ENCODE measurements at regions not wholly inside any gene's neighbourhood (a gene's known extent, or its start where the extent isn't known, plus 50 kb on each side); places are given as distances from the start of the nearest gene placed in this dataset.

DNA sequence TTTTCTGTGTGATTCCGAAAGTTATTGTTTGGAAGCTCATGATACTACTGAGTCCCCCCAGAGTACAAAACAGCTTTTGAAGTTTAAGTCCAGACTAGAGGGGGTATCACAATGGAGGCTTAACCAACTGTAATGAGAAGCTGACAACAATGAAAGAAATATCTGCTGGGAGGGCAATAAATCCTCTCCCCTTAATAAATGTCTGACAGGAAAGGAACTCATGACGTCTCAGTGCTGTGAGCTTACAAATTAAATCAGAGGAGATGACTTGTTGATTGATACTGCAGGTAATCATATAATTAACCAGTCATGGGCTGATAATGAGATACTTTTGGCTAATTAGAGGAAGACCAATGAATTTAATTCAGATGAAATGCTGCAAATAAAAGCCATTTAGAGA lies 102.6 kb upstream of the WDR11 start:
- no peaks in the 10 kb centered on the region for H3K27me3 ChIP-seq
- no peaks in the 10 kb centered on the region for H3K4me1 ChIP-seq
- no peak overlapping the region for H3K4me3 ChIP-seq
- H3K4me2 ChIP-seq: no peak overlapping the region
- H3K9me3 ChIP-seq: no peaks in the 10 kb centered on the region
- H4K20me1 ChIP-seq: no peaks in the 10 kb centered on the region
- no peak for TF ChIP-seq Cebpa-rat (IDR thresholded peaks at IDR 0.05)
- no peak overlapping the region for H3K9ac ChIP-seq
- no peak overlapping the region for H3K27ac ChIP-seq
- no peaks in the 10 kb centered on the region for H3K36me3 ChIP-seq

DNA sequence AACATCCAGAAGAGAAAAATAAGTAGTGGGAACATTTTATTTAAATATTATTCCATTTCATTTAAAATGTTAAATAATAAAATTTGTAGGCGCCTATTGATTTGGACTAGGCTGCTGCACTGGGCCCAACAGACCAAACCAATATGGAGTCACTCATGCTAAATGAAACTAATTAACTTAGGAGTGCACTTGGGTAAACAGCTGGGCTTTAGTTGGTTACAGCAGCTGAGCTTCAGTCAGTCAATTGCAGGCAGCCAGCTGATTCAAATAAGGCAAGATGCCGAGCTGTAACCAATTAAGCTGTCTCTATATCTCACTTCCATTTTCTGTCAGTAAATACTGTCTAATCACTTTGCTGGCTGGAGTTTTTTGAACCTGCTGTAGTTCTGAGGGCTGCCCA lies 102.1 kb upstream of the WDR11 start:
- no peaks in the 10 kb centered on the region for H4K20me1 ChIP-seq
- H3K4me2 ChIP-seq: no peak overlapping the region

DNA sequence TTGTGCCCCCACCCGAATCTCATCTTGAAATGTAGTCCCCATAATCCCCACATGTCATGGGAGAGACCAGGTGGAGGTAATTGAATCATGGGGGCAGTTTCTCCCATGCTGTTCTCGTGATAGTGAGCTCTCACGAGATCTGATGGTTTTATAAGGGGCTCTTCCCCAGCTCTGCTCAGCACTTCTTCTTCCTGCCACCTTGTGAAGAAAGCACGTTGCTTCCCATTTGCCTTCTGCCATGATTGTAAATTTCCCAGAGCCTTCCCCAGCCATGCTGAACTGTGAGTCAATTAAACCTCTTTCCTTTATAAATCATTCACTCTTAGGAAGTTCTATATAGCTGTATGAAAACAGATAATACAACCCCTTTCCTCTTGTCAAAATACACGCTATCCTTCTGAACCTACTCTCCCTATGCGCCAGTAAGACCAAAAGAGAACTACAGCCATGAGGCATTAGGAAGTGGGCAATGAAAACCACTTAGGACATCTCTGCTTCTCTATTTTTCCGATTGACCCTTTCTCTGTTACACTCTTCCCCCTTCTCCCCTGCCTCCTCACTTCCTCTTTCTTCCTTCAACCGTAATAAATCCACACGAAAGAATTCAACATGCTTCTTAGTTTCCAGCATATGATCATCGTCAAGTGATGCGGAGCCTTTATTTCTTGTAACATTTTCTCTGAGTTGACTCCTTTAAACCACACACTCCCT lies 101.2 kb upstream of the WDR11 start:
- H3K36me3 ChIP-seq: no peaks in the 10 kb centered on the region
- no peaks in the 10 kb centered on the region for H3K4me1 ChIP-seq
- H3K4me3 ChIP-seq: no peak overlapping the region
- no peak overlapping the region for H3K9ac ChIP-seq
- no peaks in the 10 kb centered on the region for H4K20me1 ChIP-seq
- no peaks in the 10 kb centered on the region for H3K9me3 ChIP-seq
- H3K27me3 ChIP-seq: no peaks in the 10 kb centered on the region
- no peak overlapping the region for H3K4me2 ChIP-seq
- no peak overlapping the region for H3K27ac ChIP-seq
- no peak for TF ChIP-seq Cebpa-rat (IDR thresholded peaks at IDR 0.05)

More for the DNA sequence above, 102.1 kb upstream of the WDR11 start:
- Histone ChIP-seq H3K36me3 (no peaks in the 10 kb centered on the region), H3K4me1 (no peaks in the 10 kb centered on the region), H3K27me3 (no peaks in the 10 kb centered on the region), H3K27ac (no peak overlapping the region), H3K9me3 (no peaks in the 10 kb centered on the region), H3K4me3 (no peak overlapping the region), H3K9ac (no peak overlapping the region)
- no peak for TF ChIP-seq Cebpa-rat (IDR thresholded peaks at IDR 0.05)

DNA sequence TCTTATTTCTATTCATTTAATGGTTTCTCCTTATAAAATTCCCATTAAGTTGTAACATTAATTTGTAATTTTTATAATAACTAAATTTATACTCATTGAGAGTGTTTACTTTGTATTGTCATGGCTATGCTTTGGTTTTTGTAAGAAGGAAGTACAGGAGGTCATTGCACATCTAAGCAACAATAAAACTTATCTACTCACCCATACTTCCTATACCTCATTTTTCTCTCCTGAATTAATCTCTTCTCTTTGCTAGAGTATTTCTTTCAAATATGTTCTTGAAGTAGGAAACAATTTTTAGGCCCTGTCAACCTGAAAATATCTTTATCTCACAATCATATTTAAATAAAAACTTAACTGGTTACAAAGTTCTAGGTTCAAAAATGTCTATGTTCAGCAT lies 95.4 kb upstream of the WDR11 start:
- Histone ChIP-seq H3K27ac (no peak overlapping the region), H3K9ac (no peak overlapping the region), H3K4me2 (no peak overlapping the region), H4K20me1 (no peaks in the 10 kb centered on the region), H3K27me3 (no peaks in the 10 kb centered on the region), H3K4me3 (no peak overlapping the region), H3K4me1 (no peaks in the 10 kb centered on the region), H3K36me3 (no peaks in the 10 kb centered on the region), H3K9me3 (no peaks in the 10 kb centered on the region)
- TF ChIP-seq Cebpa-rat (IDR thresholded peaks at IDR 0.05): no peak

DNA sequence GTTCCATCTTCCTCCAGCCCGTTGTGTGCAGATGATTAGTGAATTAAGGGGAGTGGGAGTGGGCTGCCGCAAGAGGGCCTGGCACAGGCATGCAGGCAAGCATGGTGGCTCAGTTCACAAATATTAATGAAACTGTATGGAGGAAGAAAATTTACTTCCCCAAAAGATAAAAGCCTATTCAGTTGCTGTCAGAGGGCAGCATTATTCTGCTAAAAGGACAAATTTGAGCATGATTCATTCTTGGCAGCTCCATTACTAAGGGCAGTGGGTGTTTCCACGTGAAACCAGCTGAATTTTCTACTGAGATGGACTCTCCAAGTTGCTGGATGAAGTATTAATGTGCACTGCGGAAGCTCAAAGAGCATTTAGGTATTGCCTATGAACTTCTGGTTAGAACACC lies 90.9 kb upstream of the WDR11 start:
- Histone ChIP-seq H3K4me3 (no peak overlapping the region), H3K9ac (no peak overlapping the region), H4K20me1 (no peaks in the 10 kb centered on the region), H3K36me3 (no peaks in the 10 kb centered on the region), H3K9me3 (no peaks in the 10 kb centered on the region), H3K4me1 (no peaks in the 10 kb centered on the region), H3K27ac (no peak overlapping the region), H3K4me2 (no peak overlapping the region), H3K27me3 (no peaks in the 10 kb centered on the region)
- no peak for TF ChIP-seq Cebpa-rat (IDR thresholded peaks at IDR 0.05)

DNA sequence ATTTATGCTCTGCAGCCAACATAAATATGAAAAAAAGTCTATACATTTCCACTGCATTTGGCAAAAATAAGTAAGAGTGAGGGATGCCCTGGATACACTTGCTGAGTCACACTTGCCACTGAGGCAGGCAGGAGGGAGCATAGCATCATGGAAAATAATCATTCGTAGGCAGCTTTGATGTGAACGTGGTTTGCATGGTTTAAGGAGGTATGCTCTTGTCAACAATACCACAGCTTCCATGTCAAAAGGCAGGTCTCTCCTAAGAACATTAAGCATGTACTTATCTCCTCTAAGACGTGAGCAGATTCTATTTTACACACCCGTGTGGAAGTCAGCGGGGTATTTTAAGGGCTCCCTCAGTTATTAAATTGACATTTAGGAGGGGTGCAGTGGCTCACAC lies 89.2 kb upstream of the WDR11 start:
- H3K27me3 ChIP-seq: no peaks in the 10 kb centered on the region
- H3K27ac ChIP-seq: no peak overlapping the region
- no peaks in the 10 kb centered on the region for H3K9me3 ChIP-seq
- TF ChIP-seq Cebpa-rat (IDR thresholded peaks at IDR 0.05): no peak
- no peak overlapping the region for H3K4me3 ChIP-seq
- no peak overlapping the region for H3K4me2 ChIP-seq
- H3K9ac ChIP-seq: no peak overlapping the region
- no peaks in the 10 kb centered on the region for H4K20me1 ChIP-seq
- no peaks in the 10 kb centered on the region for H3K36me3 ChIP-seq
- no peaks in the 10 kb centered on the region for H3K4me1 ChIP-seq

DNA sequence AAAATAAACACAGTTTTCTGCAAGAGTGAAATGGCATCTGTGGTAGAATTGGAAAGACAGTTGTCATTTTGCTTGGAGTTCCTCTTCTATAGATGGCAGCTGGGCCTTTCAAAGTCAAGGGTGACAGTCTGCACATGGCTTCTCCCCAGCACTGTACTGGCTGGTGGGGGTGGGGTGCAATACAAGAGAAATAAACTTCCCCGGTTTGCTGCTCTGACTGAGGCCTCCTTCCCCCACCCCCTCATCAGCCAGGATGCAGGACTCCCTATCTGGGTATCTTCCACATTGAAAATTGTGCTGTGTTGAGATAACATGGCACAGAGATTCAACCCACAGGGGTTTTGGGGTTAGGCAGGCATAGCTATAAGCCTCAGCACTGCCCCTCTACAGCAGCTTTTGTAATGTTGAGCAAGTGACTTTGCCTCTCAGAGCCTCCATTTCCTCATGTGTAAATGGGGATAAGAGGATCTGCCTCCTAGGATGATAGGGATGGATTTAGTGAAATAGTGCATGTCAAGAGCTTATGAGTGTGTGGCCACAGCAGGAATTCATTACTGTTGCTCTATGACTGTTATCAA lies 85.8 kb upstream of the WDR11 start:
- H3K4me3 ChIP-seq: no peak overlapping the region
- H3K9me3 ChIP-seq: no peaks in the 10 kb centered on the region
- no peaks in the 10 kb centered on the region for H3K27me3 ChIP-seq
- no peak overlapping the region for H3K4me2 ChIP-seq
- no peaks in the 10 kb centered on the region for H3K36me3 ChIP-seq
- H4K20me1 ChIP-seq: no peaks in the 10 kb centered on the region
- H3K9ac ChIP-seq: no peak overlapping the region
- H3K27ac ChIP-seq: no peak overlapping the region
- no peaks in the 10 kb centered on the region for H3K4me1 ChIP-seq
- TF ChIP-seq Cebpa-rat (IDR thresholded peaks at IDR 0.05): no peak

DNA sequence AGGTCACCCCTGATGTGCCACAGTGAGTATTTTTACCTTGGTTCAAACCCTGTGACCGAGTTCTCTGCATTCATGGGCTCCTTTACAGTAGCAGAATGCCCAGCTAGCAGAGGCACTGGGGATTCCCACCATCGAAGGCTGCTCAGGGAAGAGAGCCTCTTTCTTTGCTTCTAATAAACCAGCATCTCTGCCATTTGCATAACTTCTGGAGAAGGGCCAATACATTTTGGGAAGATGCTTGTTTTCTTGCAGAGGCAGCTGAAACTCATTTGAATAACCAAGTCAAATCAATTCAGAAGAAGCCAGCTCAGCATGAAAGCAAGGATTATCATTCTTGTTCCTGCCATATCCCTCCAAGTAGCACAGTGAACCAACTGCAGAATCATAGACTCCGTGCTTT lies 82.9 kb upstream of the WDR11 start:
- Histone ChIP-seq H3K4me3 (no peak overlapping the region), H3K27ac (no peak overlapping the region), H3K27me3 (no peaks in the 10 kb centered on the region), H4K20me1 (no peaks in the 10 kb centered on the region), H3K9ac (no peak overlapping the region), H3K4me2 (no peak overlapping the region), H3K36me3 (no peaks in the 10 kb centered on the region), H3K4me1 (no peaks in the 10 kb centered on the region), H3K9me3 (no peaks in the 10 kb centered on the region)
- TF ChIP-seq Cebpa-rat (IDR thresholded peaks at IDR 0.05): no peak

DNA sequence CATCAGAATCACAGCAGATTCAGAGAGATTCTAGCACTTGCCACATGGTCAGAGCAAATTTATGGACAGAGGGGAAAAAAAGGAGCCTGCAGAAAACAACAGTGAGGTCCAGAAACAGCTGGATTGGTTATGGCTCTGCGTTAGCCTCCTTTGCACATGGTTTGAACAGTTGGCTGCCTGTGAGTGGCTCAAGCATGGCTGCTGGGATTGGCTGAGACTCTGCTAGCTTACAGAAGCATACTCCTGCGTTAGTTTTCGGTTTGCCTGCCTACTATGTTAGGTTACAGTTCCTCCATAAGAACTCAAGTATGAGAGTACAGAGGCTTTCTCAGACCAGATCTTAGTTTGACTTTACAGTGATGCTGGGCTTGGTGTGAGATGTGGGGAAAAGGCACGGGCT lies 80.7 kb upstream of the WDR11 start:
- no peak overlapping the region for H3K9ac ChIP-seq
- H3K4me2 ChIP-seq: no peak overlapping the region
- no peaks in the 10 kb centered on the region for H3K36me3 ChIP-seq
- no peak overlapping the region for H3K27ac ChIP-seq
- H3K4me3 ChIP-seq: no peak overlapping the region
- no peaks in the 10 kb centered on the region for H4K20me1 ChIP-seq
- TF ChIP-seq Cebpa-rat (IDR thresholded peaks at IDR 0.05): no peak
- no peaks in the 10 kb centered on the region for H3K4me1 ChIP-seq
- H3K9me3 ChIP-seq: no peaks in the 10 kb centered on the region
- H3K27me3 ChIP-seq: no peaks in the 10 kb centered on the region

DNA sequence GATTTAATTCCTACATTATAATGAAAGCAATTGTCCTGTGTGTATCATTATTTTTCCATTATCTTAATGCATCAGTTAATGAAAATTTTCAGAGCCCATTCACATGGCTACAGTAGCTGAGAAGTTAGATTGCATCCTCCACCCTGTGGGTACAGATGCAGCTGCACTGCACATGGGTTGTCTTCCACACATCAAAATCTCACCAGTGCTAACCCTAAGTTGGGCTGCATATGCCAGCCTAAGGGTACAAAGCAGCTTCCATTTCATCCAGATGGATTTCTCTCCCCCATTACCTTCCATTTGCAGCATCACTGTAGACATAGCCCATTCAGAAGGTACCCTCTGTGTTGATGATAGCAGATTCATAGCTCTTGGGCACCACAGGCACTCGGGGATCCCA lies 74.7 kb upstream of the WDR11 start:
- no peak for TF ChIP-seq Cebpa-rat (IDR thresholded peaks at IDR 0.05)
- Histone ChIP-seq H4K20me1 (no peaks in the 10 kb centered on the region), H3K4me2 (no peak overlapping the region), H3K36me3 (no peaks in the 10 kb centered on the region), H3K27ac (no peak overlapping the region), H3K9ac (no peak overlapping the region), H3K9me3 (no peaks in the 10 kb centered on the region), H3K4me1 (no peaks in the 10 kb centered on the region), H3K4me3 (no peak overlapping the region), H3K27me3 (no peaks in the 10 kb centered on the region)

DNA sequence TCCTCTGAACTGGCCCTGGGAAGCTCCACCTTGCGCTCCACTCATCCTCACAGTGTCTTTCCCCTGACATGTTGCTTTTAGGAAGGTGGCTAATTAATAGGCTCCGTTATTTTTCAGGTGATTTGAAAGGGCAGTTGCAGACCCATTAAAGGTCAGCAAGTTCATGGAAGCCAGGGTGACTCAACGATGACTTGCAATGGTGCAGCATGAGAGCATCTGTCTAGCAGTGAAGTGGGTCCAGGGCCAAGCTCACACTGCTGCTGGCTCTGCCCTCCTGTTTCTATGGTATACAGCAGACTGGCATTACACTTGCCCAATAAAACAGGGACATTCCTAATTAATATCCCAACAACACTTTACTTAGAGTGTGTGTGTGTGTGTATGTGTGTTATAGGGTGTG lies 68.8 kb upstream of the WDR11 start:
- Histone ChIP-seq H3K36me3 (no peaks in the 10 kb centered on the region), H3K9ac (no peak overlapping the region), H3K4me3 (no peak overlapping the region), H3K4me1 (no peaks in the 10 kb centered on the region), H3K27ac (no peak overlapping the region), H3K27me3 (no peaks in the 10 kb centered on the region), H4K20me1 (no peaks in the 10 kb centered on the region), H3K9me3 (no peaks in the 10 kb centered on the region), H3K4me2 (no peak overlapping the region)
- TF ChIP-seq Cebpa-rat (IDR thresholded peaks at IDR 0.05): no peak

Data from BLaER1 (cell line).